ENCODE measurements at regions not wholly inside any gene's neighbourhood (a gene's known extent, or its start where the extent isn't known, plus 50 kb on each side); places are given as distances from the start of the nearest gene placed in this dataset.
A peak's percentile ranks its signal among the peaks of the same experiment; 100 is the strongest.

DNA sequence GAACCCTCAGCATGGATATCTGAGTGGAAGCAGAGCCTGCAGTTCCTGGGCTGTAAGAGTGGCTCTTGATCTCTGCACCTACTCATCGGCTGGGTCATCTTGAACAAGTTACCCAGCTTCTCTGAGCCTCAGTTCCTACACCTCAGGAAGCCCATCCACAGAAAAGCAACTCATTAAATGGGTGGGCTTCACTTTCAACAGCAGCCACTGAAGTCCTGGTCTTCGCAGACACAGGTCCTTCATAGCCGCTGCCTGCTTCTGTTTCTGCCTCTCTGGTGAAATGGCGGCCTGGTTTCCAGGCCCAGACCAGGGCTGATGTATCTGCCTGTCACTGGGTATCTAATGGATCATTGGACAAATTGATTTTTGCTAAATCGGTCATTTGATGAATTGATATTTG, 571.4 kb downstream of the PTPRU start:
- TF ChIP-seq FOXK2 (IDR thresholded peaks at IDR 0.05) (no peak), ELF4 (IDR thresholded peaks at IDR 0.05) (no peak), LEF1 (IDR thresholded peaks at IDR 0.05; ENCODE audit: borderline replicate concordance) (no peak)
- TF ChIP-seq, protein P1, sequence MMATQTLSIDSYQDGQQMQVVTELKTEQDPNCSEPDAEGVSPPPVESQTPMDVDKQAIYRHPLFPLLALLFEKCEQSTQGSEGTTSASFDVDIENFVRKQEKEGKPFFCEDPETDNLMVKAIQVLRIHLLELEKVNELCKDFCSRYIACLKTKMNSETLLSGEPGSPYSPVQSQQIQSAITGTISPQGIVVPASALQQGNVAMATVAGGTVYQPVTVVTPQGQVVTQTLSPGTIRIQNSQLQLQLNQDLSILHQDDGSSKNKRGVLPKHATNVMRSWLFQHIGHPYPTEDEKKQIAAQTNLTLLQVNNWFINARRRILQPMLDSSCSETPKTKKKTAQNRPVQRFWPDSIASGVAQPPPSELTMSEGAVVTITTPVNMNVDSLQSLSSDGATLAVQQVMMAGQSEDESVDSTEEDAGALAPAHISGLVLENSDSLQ (IDR thresholded peaks at IDR 0.05) = no peak
- POLR2A ChIA-PET = no interaction called here
- peak; percentile 4 for DNase-seq (ENCODE audit: extremely low spot score)

DNA sequence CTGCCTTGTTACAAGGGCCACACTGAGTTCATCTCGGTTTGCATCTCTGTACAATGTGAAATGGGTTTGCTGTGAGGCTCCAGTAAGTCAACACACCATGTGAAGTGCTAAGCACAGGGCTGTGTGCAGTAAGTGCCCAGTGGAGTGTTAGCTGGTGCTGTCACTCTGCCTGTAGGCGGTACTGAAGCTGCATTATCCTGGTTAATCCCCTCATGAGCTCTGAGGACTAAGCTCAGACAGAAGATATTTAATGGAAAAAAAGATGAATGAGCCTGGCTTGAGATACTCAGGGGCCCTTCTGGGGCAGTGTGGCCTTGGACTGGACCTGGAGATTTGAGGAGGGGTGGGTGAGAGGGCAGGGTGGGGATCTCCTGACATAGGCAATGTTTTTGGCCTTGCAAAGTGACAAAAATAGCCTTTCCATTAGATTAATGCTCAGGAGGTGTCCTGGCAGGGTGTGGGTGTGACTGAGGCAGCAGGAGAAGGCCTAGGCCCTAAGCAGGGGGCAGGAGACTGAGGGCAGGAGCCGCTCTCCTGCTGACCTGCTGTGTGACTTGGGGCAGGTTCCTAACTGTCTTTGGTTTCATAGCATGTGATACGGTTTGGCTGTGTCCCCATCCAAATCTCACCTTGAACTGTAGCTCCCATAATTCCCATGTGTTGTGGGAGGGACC, 570.5 kb downstream of the PTPRU start:
- CTCF ChIA-PET = no interaction called here
- POLR2A ChIA-PET = no interaction called here
- TF ChIP-seq FOXA1 (IDR thresholded peaks at IDR 0.05) (no peak), CTBP1 (IDR thresholded peaks at IDR 0.05; ENCODE audit: borderline replicate concordance) (no peak), ARNT (IDR thresholded peaks at IDR 0.05) (no peak), TARDBP (IDR thresholded peaks at IDR 0.05) (no peak), FOXM1 (IDR thresholded peaks at IDR 0.05; ENCODE audit: borderline replicate concordance) (no peak)
- DNase-seq (ENCODE audit: extremely low spot score) = peak; percentile 6

More for the DNA sequence above, 571.4 kb downstream of the PTPRU start:
- CTCF ChIA-PET = no interaction called here

DNA sequence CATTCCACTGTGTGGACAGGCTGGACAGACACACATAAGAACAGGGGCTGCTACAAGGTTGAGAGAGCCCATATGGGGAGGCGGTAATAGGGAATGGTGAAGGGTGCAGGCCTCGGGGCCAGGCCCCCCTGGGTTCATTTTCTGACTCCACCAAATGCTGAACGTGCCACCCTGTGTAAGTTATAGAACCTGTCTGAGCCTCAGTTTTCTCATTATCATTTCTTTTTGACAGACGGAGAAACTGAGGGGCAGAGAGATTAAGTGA, 569.5 kb downstream of the PTPRU start:
- no peak for DNase-seq (ENCODE audit: extremely low spot score)
- CTCF ChIA-PET = interaction anchor here (1.2 kb wide), 1 partner anchor 13 kb away, joined by 5 read pairs; no protein-coding TSS in a partner anchor

DNA sequence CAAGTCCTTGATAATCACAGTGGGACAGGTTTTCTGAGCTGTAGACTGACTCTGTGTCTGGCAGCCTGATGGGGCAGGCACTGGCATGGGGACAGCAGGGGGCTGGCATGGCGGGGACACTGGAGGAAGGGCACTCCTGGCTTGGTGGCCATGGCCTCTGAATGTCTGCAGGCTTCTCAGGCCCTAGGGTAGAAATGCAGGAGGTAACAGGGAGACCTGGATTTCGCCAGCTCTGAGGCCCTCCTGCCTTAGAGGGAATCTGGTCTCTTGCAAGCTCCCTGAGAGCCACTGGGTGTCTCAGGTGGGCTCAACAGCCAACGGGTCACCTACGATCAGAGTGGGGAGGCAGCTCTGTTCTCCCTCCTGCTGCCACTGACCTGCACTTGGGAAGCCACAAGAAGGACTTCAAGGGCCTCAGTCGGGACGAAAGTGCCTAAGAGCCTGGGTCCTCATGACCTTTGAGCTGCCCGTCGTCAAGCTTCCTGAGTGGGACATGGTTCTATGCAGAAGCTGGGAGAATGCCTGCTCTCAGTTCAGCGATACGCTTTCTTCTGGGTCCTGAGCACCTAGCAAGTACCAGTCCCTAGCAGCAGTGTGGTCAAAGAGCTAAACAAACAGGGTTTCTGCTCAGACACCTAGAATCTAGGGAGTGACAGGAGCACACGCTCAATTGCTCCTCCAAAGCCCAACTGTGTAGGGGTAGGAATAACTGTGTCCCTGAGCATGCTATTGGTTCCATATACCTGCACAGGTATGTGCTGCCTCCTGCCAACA, 569.0 kb downstream of the PTPRU start:
- ChIA-PET POLR2A (no interaction called here), CTCF (interaction anchor here (1.2 kb wide), 1 partner anchor 12 kb away, joined by 5 read pairs; no protein-coding TSS in a partner anchor)
- TF ChIP-seq ARNT (IDR thresholded peaks at IDR 0.05) (no peak), FOXK2 (IDR thresholded peaks at IDR 0.05) (no peak), HDGF (IDR thresholded peaks at IDR 0.05; ENCODE audit: borderline replicate concordance) (no peak), FOXM1 (IDR thresholded peaks at IDR 0.05; ENCODE audit: borderline replicate concordance) (no peak), ELF4 (IDR thresholded peaks at IDR 0.05) (no peak), SUZ12 (IDR thresholded peaks at IDR 0.05) (no peak), FOXA1 (IDR thresholded peaks at IDR 0.05) (no peak), LEF1 (IDR thresholded peaks at IDR 0.05; ENCODE audit: borderline replicate concordance) (no peak), SP1 (IDR thresholded peaks at IDR 0.05) (no peak), CTBP1 (IDR thresholded peaks at IDR 0.05; ENCODE audit: borderline replicate concordance) (no peak), ZNF384 (IDR thresholded peaks at IDR 0.05) (no peak), L3MBTL2 (conservative IDR thresholded peaks at IDR 0.05) (no peak), BHLHE40 (IDR thresholded peaks at IDR 0.05; ENCODE audit: borderline replicate concordance) (no peak), TARDBP (IDR thresholded peaks at IDR 0.05) (no peak), NFRKB (IDR thresholded peaks at IDR 0.05) (no peak)
- TF ChIP-seq, protein P1 (IDR thresholded peaks at IDR 0.05) = no peak
- DNase-seq (ENCODE audit: extremely low spot score) = peak; percentile 8

More for the DNA sequence above, 569.5 kb downstream of the PTPRU start:
- TF ChIP-seq HDGF (IDR thresholded peaks at IDR 0.05; ENCODE audit: borderline replicate concordance) (no peak), FOXK2 (IDR thresholded peaks at IDR 0.05) (no peak), L3MBTL2 (conservative IDR thresholded peaks at IDR 0.05) (no peak), BHLHE40 (IDR thresholded peaks at IDR 0.05; ENCODE audit: borderline replicate concordance) (no peak), SUZ12 (IDR thresholded peaks at IDR 0.05) (no peak), FOXA1 (IDR thresholded peaks at IDR 0.05) (no peak), LEF1 (IDR thresholded peaks at IDR 0.05; ENCODE audit: borderline replicate concordance) (no peak)
- POLR2A ChIA-PET = no interaction called here

DNA sequence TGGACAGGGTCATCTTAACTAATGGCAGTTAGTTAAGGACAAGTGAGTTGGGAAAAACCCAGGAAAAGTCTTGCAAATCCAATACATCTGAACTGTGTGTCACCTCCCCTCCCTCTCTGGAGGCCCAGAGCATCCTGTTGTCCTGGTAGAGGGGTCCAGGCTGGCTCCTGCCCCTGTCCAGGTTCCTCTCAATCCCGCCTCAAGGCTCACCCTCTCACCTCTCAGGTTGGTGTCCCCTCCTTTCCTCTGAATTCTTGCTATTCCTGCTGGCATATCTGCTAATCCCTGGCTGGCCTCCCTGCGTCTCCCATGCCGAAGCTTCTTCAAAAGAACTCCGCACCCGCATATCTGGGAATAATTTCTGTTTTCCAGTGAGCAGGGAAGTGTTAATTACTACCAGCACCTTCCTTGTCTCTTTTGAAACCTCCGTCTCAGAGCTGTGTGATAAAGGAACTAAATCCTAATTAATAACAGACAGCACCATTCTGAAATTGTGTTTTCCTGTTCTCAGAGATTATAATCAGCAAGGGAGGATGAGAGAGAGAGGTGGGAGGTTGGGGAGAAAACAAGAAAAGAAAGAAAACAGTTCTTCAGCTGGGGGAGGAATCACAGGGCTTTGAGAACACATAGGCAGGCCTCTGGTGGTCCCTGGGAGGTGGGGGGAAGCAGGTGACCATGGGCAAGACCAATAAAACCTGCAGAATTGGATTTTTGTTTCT, 568.0 kb downstream of the PTPRU start:
- no peak for DNase-seq (ENCODE audit: extremely low spot score)
- TF ChIP-seq BHLHE40 (IDR thresholded peaks at IDR 0.05; ENCODE audit: borderline replicate concordance) (no peak), ELF4 (IDR thresholded peaks at IDR 0.05) (no peak), ZNF384 (IDR thresholded peaks at IDR 0.05) (no peak), HDGF (IDR thresholded peaks at IDR 0.05; ENCODE audit: borderline replicate concordance) (no peak), FOXK2 (IDR thresholded peaks at IDR 0.05) (no peak), SUZ12 (IDR thresholded peaks at IDR 0.05) (no peak), FOXA1 (IDR thresholded peaks at IDR 0.05) (no peak), TARDBP (IDR thresholded peaks at IDR 0.05) (no peak), LEF1 (IDR thresholded peaks at IDR 0.05; ENCODE audit: borderline replicate concordance) (no peak), ARNT (IDR thresholded peaks at IDR 0.05) (no peak), NFRKB (IDR thresholded peaks at IDR 0.05) (no peak), L3MBTL2 (conservative IDR thresholded peaks at IDR 0.05) (no peak), CTBP1 (IDR thresholded peaks at IDR 0.05; ENCODE audit: borderline replicate concordance) (no peak), SP1 (IDR thresholded peaks at IDR 0.05) (no peak), FOXM1 (IDR thresholded peaks at IDR 0.05; ENCODE audit: borderline replicate concordance) (no peak)
- TF ChIP-seq, protein P1 (IDR thresholded peaks at IDR 0.05) = no peak
- CTCF ChIA-PET = no interaction called here
- POLR2A ChIA-PET = no interaction called here

DNA sequence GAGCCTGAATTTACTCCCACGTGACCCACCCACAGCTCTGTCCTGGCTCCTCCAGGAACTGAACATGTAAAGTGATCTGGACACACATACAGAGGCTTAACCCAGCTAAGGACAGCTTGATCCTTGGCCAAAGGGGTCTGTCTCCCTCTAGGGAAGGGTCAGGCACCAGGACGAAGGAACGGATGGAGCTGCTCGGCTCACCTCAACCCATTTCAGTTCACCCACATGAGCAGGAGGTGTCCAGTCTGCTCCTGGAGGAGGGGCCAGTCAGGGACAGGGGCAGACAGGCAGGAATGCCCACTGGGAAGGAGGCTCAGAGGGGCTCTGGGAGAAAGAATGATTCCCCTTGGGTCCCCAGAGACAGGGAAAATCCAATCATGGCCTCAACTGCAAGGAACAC, 567.2 kb downstream of the PTPRU start:
- peak; percentile 5 for DNase-seq (ENCODE audit: extremely low spot score)
- ChIA-PET POLR2A (no interaction called here), CTCF (no interaction called here)
- TF ChIP-seq BHLHE40 (IDR thresholded peaks at IDR 0.05; ENCODE audit: borderline replicate concordance) (no peak), FOXM1 (IDR thresholded peaks at IDR 0.05; ENCODE audit: borderline replicate concordance) (no peak), SP1 (IDR thresholded peaks at IDR 0.05) (no peak), ARNT (IDR thresholded peaks at IDR 0.05) (no peak), L3MBTL2 (conservative IDR thresholded peaks at IDR 0.05) (no peak), NFRKB (IDR thresholded peaks at IDR 0.05) (no peak)
